H1 (cell line): ENCODE measurements at regions not wholly inside any gene's neighbourhood (a gene's known extent, or its start where the extent isn't known, plus 50 kb on each side); places are given as distances from the start of the nearest gene placed in this dataset.

ENCODE experiments used
- BCL11A ChIP-seq, 2 experiments: IDR thresholded peaks; one replicate each; pipeline ENCODE4 v1.6.1; 2011; ENCODE audit warnings: low read depth in 2 of 2, low read length in 2 of 2, mild to moderate bottlenecking in 2 of 2
- CBX5 ChIP-seq: fragments of 300-800, 300-1000 bp; sonication (generic); IDR thresholded peaks from 2 replicates; pipeline ENCODE4 v1.7.1; 2016; ENCODE audit warnings: antibody characterized with exemption, low read length, low read depth
- CEBPB ChIP-seq: IDR thresholded peaks from 2 replicates; pipeline ENCODE4 v1.6.1; 2012; ENCODE audit warnings: low read depth, low read length
- CTCF ChIP-seq, 3 experiments: IDR thresholded peaks; 1 replicate in 2 of 3; 2 replicates in 1 of 3; pipeline versions ENCODE4 v1.5.1 to v1.6.1; 2011; ENCODE audit warnings: low read length in 3 of 3, mild to moderate bottlenecking in 3 of 3, inconsistent platforms in 2 of 3, low read depth in 1 of 3, moderate library complexity in 1 of 3; ENCODE audit not compliant: insufficient read depth in 1 of 3; ENCODE audit errors: control extremely low read depth in 1 of 3
- EP300 ChIP-seq, 2 experiments: IDR thresholded peaks; 1 replicate in 1 of 2; 2 replicates in 1 of 2; pipeline ENCODE4 v1.6.1; 2011 to 2012; ENCODE audit warnings: low read depth in 2 of 2, low read length in 2 of 2, mild to moderate bottlenecking in 2 of 2, borderline replicate concordance in 1 of 2, inconsistent platforms in 1 of 2, moderate library complexity in 1 of 2
- EZH2 ChIP-seq: fragments of 200-600 bp; sonication (generic); IDR thresholded peaks from 2 replicates; pipeline ENCODE4 v1.7.1; 2012; ENCODE audit warnings: low read depth, mild to moderate bottlenecking, moderate library complexity, low read length, inconsistent platforms; ENCODE audit not compliant: severe bottlenecking
- POU5F1 ChIP-seq: IDR thresholded peaks from 2 replicates; pipeline ENCODE4 v1.6.1; 2011; ENCODE audit warnings: low read depth, mild to moderate bottlenecking, low read length, moderate library complexity
- SRF ChIP-seq: IDR thresholded peaks from 2 replicates; pipeline ENCODE4 v1.6.1; 2011; ENCODE audit warnings: mild to moderate bottlenecking, low read depth, low read length, moderate library complexity
- TCF12 ChIP-seq: IDR thresholded peaks from 2 replicates; pipeline ENCODE4 v1.6.1; 2011; ENCODE audit warnings: low read depth, mild to moderate bottlenecking, low read length
- TEAD4 ChIP-seq: IDR thresholded peaks from 2 replicates; pipeline ENCODE4 v1.6.1; 2012; ENCODE audit warnings: low read depth, low read length, inconsistent platforms, mixed read lengths
- ZNF274 ChIP-seq: IDR thresholded peaks from 2 replicates; pipeline ENCODE4 v1.7.0; 2012; ENCODE audit warnings: low read length, borderline replicate concordance; ENCODE audit errors: extremely low read depth

- TF ChIP-seq CBX5 (no peak), CTCF (IDR thresholded peaks at IDR 0.05; ENCODE audit: control extremely low read depth in 1 of 3, insufficient read depth in 1 of 3, low read depth in 1 of 3, low read length in 3 of 3) (no peak), TEAD4 (no peak), BCL11A (IDR thresholded peaks at IDR 0.05; ENCODE audit: low read depth in 2 of 2, low read length in 2 of 2) (no peak), SRF (no peak), ZNF274 (no peak), EP300 (IDR thresholded peaks at IDR 0.05; ENCODE audit: borderline replicate concordance in 1 of 2, low read depth in 2 of 2, low read length in 2 of 2) (no peak), CEBPB (no peak), EZH2 (no peak), TCF12 (no peak), POU5F1 (no peak)
Measured at GRCh38 chr16:26777821-26778220, 288.9 kb upstream of the C16orf82 start.
